Esophagus (tissue), 2 donors: ENCODE measurements at regions not wholly inside any gene's neighbourhood (a gene's known extent, or its start where the extent isn't known, plus 50 kb on each side); places are given as distances from the start of the nearest gene placed in this dataset.
"Not testable (repeated sequence)": the region's sequence is repeated elsewhere in the genome, so short reads cannot be mapped to it uniquely, and the experiment has no call there.

Experiments
- H3K27ac ChIP-seq, 2 donors: one replicate each; pipeline ENCODE4 v1.5.1; 2013; ENCODE audit warnings: low read depth in 2 of 2, mild to moderate bottlenecking in 2 of 2, inconsistent platforms in 1 of 2, low read length in 1 of 2, moderate library complexity in 1 of 2
- H3K27me3 ChIP-seq, 2 donors: one replicate each; pipeline ENCODE4 v1.6.1; 2013; ENCODE audit warnings: low read length in 2 of 2, control low read depth in 1 of 2, mild to moderate bottlenecking in 1 of 2; ENCODE audit not compliant: insufficient read depth in 2 of 2, control insufficient read depth in 1 of 2
- H3K36me3 ChIP-seq, 2 donors: one replicate each; pipeline ENCODE4 v1.6.1; 2013; ENCODE audit warnings: low read length in 1 of 2; ENCODE audit not compliant: control insufficient read depth in 2 of 2, insufficient read depth in 2 of 2
- H3K4me1 ChIP-seq, 2 donors: one replicate each; pipeline ENCODE4 v1.6.1; 2013; ENCODE audit warnings: low read length in 1 of 2; ENCODE audit not compliant: control insufficient read depth in 2 of 2, insufficient read depth in 2 of 2
- H3K4me3 ChIP-seq, 2 donors: one replicate each; pipeline ENCODE4 v1.5.1; 2013; ENCODE audit warnings: low read length in 2 of 2, mild to moderate bottlenecking in 2 of 2, low read depth in 1 of 2, moderate library complexity in 1 of 2
- H3K9me3 ChIP-seq, 2 donors: one replicate each; pipeline ENCODE4 v1.6.1; 2013; ENCODE audit warnings: mild to moderate bottlenecking in 2 of 2, low read depth in 1 of 2, low read length in 1 of 2, moderate library complexity in 1 of 2; ENCODE audit not compliant: control insufficient read depth in 2 of 2, insufficient read depth in 1 of 2
- WGBS, 2 donors: extraction: QIAGEN DNeasy Blood & Tissue Kit; methylation state at CpG; one replicate each; pipeline ENCODE4 v1.1.7; 2013; 5-methylcytosine and 5-hydroxymethylcytosine counted together
- donor health status: healthy with polysubstance abuse.
- donor health status: Bipolar disorder and iron deficiency.

DNA sequence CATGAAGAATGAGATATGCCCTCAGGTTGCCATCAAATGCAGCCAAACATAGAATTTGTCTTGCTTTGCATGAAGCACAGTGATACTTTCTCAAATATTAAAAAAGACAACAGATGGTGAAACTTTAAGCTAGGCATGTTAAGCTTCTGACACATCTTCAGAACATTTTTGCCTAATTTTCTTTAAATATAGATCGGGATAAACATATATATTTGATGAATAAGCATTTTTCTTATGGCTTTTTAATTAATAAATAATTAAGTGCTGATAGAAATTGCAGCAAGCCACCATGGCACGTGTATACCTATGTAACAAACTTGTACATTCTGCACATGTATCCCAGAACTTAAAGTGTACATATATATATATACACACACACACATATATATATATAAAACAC lies 831.2 kb upstream of the PCDH10 start:
- H3K27me3 ChIP-seq = no peaks in the 10 kb centered on the region
- no peaks in the 10 kb centered on the region for H3K4me1 ChIP-seq
- no peak overlapping the region for H3K27ac ChIP-seq
- H3K9me3 ChIP-seq = no peaks in the 10 kb centered on the region
- H3K36me3 ChIP-seq = no peaks in the 10 kb centered on the region
- 70 to 77% methylated on average over 2 of the region's 2 CpGs for WGBS, 2 donors
- no peak overlapping the region for H3K4me3 ChIP-seq

- WGBS, 2 donors = 33 to 47% methylated on average over 1 of the region's 1 CpG
- Histone ChIP-seq H3K27me3 (no peaks in the 10 kb centered on the region), H3K4me3 (no peak overlapping the region), H3K9me3 (no peaks in the 10 kb centered on the region), H3K4me1 (no peaks in the 10 kb centered on the region), H3K36me3 (no peaks in the 10 kb centered on the region), H3K27ac (no peak overlapping the region)
These were observed 820.3 kb upstream of the PCDH10 start for GRCh38 chr4:132328761-132329160.

DNA sequence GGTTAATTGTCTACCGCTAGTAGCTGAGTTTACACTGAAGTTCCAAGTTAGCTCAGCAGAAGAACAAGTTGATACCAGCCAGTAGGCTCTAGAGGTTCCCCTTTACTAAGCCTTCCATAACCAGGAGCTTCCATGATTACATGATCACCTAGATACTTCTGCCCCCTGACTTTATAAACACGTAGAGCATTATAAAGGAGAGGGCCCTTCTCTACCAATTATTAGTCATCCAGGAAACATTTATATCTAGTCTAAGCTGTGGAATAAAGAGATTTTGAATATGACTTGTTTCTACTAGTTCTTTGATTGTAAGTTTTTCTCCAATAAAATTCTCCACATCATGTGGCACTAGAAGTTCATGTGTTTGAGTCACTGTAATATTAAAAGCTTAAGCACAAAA lies 818.1 kb upstream of the PCDH10 start:
- WGBS, 2 donors = 86 to 90% methylated on average over 2 of the region's 2 CpGs
- H3K27ac ChIP-seq = no peak overlapping the region
- H3K9me3 ChIP-seq = no peaks in the 10 kb centered on the region
- H3K36me3 ChIP-seq = no peaks in the 10 kb centered on the region
- H3K4me3 ChIP-seq = no peak overlapping the region
- H3K4me1 ChIP-seq = no peaks in the 10 kb centered on the region
- H3K27me3 ChIP-seq = no peaks in the 10 kb centered on the region

- H3K27me3 ChIP-seq = no peaks in the 10 kb centered on the region
- WGBS, 2 donors = 88 to 92% methylated on average over 1 of the region's 1 CpG
- H3K4me3 ChIP-seq = no peak overlapping the region
- H3K9me3 ChIP-seq = no peaks in the 10 kb centered on the region
- H3K36me3 ChIP-seq = no peaks in the 10 kb centered on the region
- H3K4me1 ChIP-seq = no peaks in the 10 kb centered on the region
- H3K27ac ChIP-seq = no peak overlapping the region
These were observed 816.0 kb upstream of the PCDH10 start for GRCh38 chr4:132332932-132333723.

DNA sequence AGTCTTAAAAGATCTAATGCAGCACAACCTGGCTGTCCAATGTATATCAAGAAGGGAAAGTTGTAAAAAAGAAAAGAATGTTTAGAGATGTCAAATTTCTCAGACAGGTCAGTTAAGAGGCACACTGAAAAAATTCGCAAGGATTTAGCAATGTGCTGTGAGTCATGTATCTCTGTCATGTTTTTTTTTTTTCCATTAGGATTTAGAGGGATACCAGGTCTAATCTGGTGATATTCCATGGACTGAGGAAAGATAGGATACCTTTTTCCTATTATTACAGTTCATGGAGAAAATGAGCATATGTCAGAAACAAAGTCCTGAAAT lies 815.4 kb upstream of the PCDH10 start:
- no peak overlapping the region for H3K4me3 ChIP-seq

DNA sequence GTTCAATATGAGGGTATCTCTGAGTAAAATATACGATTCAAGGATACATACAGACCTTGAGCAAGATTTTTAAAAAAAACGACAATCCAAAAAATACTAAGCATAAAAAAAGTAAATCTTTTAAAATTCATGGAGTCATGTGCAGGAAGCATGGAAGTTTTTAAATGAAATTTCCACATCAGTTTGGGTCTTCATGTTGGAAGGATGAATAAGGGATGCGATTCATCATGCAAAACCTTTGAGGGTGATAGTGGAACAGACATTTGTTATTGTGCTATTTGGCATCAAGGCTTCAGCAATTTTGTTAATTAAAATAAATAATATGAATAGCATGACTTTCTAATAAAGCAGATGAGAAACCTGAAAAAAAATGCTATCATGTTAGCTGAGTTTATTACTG lies 815.0 kb upstream of the PCDH10 start:
- Histone ChIP-seq H3K36me3 (no peaks in the 10 kb centered on the region), H3K4me1 (no peaks in the 10 kb centered on the region), H3K9me3 (no peaks in the 10 kb centered on the region), H3K27me3 (no peaks in the 10 kb centered on the region), H3K27ac (no peak overlapping the region), H3K4me3 (no peak overlapping the region)
- 36 to 39% methylated on average over 3 of the region's 3 CpGs for WGBS, 2 donors

More for the DNA sequence above, 815.4 kb upstream of the PCDH10 start:
- no peaks in the 10 kb centered on the region for H3K4me1 ChIP-seq
- H3K36me3 ChIP-seq = no peaks in the 10 kb centered on the region
- WGBS, 2 donors = 49 to 67% methylated on average over 1 of the region's 1 CpG
- H3K27me3 ChIP-seq = no peaks in the 10 kb centered on the region
- H3K9me3 ChIP-seq = no peaks in the 10 kb centered on the region
- H3K27ac ChIP-seq = no peak overlapping the region

- WGBS, 2 donors = 94 to 96% methylated on average over 32 of the region's 32 CpGs
- peaks cover 4 to 12% of the 10 kb centered on the region in 2 donors for H3K9me3 ChIP-seq
- no peaks in the 10 kb centered on the region for H3K4me1 ChIP-seq
- H3K36me3 ChIP-seq = no peaks in the 10 kb centered on the region
- no peaks in the 10 kb centered on the region for H3K27me3 ChIP-seq
- no peak overlapping the region for H3K4me3 ChIP-seq
- no peak overlapping the region for H3K27ac ChIP-seq
These were observed 803.9 kb upstream of the PCDH10 start for GRCh38 chr4:132344924-132345828.

- peaks cover 4 to 12% of the 10 kb centered on the region in 2 donors for H3K9me3 ChIP-seq
- no peaks in the 10 kb centered on the region for H3K27me3 ChIP-seq
- no peak overlapping the region for H3K4me3 ChIP-seq
- H3K4me1 ChIP-seq = no peaks in the 10 kb centered on the region
- H3K27ac ChIP-seq = no peak overlapping the region
- 92 to 93% methylated on average over 1 of the region's 1 CpG for WGBS, 2 donors
- no peaks in the 10 kb centered on the region for H3K36me3 ChIP-seq
These were observed 803.1 kb upstream of the PCDH10 start for GRCh38 chr4:132346016-132346415.

DNA sequence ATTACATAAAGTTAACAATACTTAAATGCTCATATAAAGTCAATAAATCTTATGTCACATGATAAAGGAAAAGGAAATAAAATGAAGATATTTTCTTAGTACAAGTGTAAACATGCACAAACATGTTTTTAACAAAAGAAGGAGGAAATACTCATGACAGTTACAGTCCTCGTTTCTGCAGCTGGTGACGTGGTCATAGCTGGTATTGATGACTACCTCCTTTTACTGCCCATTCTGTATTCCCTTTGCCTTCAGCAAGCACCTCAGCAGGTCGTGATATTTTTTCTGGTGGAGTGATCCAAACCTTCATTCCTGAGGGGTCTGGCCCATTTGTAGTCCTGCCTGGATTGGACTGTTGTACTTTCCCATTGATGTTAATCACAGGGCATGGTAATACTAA lies 797.5 kb upstream of the PCDH10 start:
- H3K36me3 ChIP-seq, H3K27ac ChIP-seq, H3K9me3 ChIP-seq, H3K27me3 ChIP-seq, H3K4me1 ChIP-seq, H3K4me3 ChIP-seq: not testable (repeated sequence)
- 51 to 60% methylated on average over 3 of the region's 3 CpGs for WGBS, 2 donors
